IPS-18a (cell line): ENCODE measurements at regions not wholly inside any gene's neighbourhood (a gene's known extent, or its start where the extent isn't known, plus 50 kb on each side); places are given as distances from the start of the nearest gene placed in this dataset.

Source experiments
- H3K27ac ChIP-seq: one replicate; pipeline ENCODE4 v1.5.1; 2013; ENCODE audit warnings: low read length
- H3K27me3 ChIP-seq: one replicate; pipeline ENCODE4 v1.6.1; 2013; ENCODE audit warnings: mild to moderate bottlenecking, low read length; ENCODE audit not compliant: control insufficient read depth, insufficient read depth
- H3K36me3 ChIP-seq: one replicate; pipeline ENCODE4 v1.6.1; 2013; ENCODE audit warnings: low read depth, low read length; ENCODE audit not compliant: control insufficient read depth
- H3K4me1 ChIP-seq: one replicate; pipeline ENCODE4 v1.6.1; 2013; ENCODE audit warnings: low read depth, low read length; ENCODE audit not compliant: control insufficient read depth
- H3K4me3 ChIP-seq: one replicate; pipeline ENCODE4 v1.5.1; 2013; ENCODE audit warnings: low read length
- H3K9ac ChIP-seq: one replicate; pipeline ENCODE4 v1.6.1; 2013; ENCODE audit warnings: mild to moderate bottlenecking, low read length, moderate library complexity
- H3K9me3 ChIP-seq: one replicate; pipeline ENCODE4 v1.6.1; 2013; ENCODE audit warnings: low read depth, low read length; ENCODE audit not compliant: control insufficient read depth

DNA sequence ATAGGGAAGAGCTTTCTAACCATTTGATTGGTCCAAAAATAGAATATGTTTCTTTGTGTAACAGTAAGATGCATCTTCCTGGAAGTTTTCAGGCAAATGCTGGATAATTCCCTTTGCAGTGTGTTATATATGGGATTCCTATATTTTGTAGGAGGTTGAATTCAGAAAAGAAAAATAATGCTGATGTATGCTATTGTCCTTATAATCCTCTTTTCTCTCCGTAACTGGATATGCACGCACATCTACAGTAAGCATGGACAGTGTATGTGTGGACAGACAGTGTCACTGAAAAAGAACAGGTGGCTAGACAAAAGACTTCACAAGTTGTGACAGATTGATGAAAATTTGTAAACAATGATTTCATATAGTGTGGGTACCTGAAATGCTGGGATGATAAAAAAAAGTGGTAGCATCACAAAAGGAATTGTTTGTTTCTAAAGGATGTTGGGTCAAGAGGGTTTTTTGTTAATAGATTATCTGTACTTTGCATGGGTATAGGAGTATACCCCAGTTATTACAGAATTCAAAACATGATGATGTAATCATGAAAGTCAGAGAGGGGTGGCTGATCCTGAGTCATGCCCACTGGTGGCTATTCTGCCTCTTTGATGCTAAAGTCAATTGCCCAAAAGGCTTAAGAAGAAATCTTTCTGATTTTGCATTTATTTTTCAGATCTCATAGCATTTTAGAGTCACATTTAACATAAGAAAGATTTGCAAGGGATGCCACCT is 160.7 kb upstream of the TMTC1 start:
- Histone ChIP-seq H3K4me1 (no peaks in the 10 kb centered on the region), H3K9me3 (no peaks in the 10 kb centered on the region), H3K27me3 (no peaks in the 10 kb centered on the region), H3K27ac (no peak overlapping the region), H3K36me3 (no peaks in the 10 kb centered on the region), H3K4me3 (no peak overlapping the region), H3K9ac (no peak overlapping the region)

GRCh38 chr12:29943683-29944082 is 159.9 kb upstream of the TMTC1 start:
- no peaks in the 10 kb centered on the region for H3K4me1 ChIP-seq
- H3K36me3 ChIP-seq: no peaks in the 10 kb centered on the region
- no peaks in the 10 kb centered on the region for H3K9me3 ChIP-seq
- H3K27ac ChIP-seq: no peak overlapping the region
- no peak overlapping the region for H3K4me3 ChIP-seq
- H3K27me3 ChIP-seq: no peaks in the 10 kb centered on the region
- no peak overlapping the region for H3K9ac ChIP-seq

- Histone ChIP-seq H3K4me3 (no peak overlapping the region), H3K27ac (no peak overlapping the region), H3K27me3 (no peaks in the 10 kb centered on the region), H3K9me3 (no peaks in the 10 kb centered on the region), H3K4me1 (no peaks in the 10 kb centered on the region), H3K9ac (no peak overlapping the region), H3K36me3 (no peaks in the 10 kb centered on the region)
These were observed 157.1 kb upstream of the TMTC1 start for GRCh38 chr12:29940811-29941210.

DNA sequence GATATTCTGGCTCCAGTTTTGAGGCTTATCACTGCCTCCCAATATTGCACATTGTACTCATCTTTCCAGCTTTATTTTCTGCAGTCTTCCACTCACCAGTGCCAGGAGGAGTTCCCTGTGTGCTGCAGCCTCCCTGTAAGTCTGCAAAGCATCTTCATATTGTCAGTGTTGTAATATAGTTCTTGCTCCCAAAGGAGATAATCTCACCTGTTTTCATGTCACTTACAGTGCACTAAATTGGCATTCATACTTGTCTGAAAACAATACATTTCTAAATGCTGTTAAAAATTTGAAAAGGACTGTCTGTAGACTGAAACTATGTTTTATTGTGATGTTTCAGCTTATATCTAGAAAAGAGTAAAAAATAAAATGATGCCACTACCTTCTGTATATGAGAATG is 146.8 kb upstream of the TMTC1 start:
- no peaks in the 10 kb centered on the region for H3K27me3 ChIP-seq
- H3K9me3 ChIP-seq: no peaks in the 10 kb centered on the region
- H3K4me1 ChIP-seq: no peaks in the 10 kb centered on the region
- H3K9ac ChIP-seq: no peak overlapping the region
- no peak overlapping the region for H3K27ac ChIP-seq
- no peak overlapping the region for H3K4me3 ChIP-seq
- H3K36me3 ChIP-seq: no peaks in the 10 kb centered on the region

- Histone ChIP-seq H3K27me3 (no peaks in the 10 kb centered on the region), H3K4me3 (no peak overlapping the region), H3K9me3 (no peaks in the 10 kb centered on the region), H3K4me1 (no peaks in the 10 kb centered on the region), H3K9ac (no peak overlapping the region), H3K36me3 (no peaks in the 10 kb centered on the region), H3K27ac (no peak overlapping the region)
These were observed 145.6 kb upstream of the TMTC1 start for GRCh38 chr12:29929295-29929694.

GRCh38 chr12:29921307-29921706 is 137.6 kb upstream of the TMTC1 start:
- Histone ChIP-seq H3K4me1 (no peaks in the 10 kb centered on the region), H3K27me3 (no peaks in the 10 kb centered on the region), H3K9me3 (no peaks in the 10 kb centered on the region), H3K4me3 (no peak overlapping the region), H3K27ac (no peak overlapping the region), H3K9ac (no peak overlapping the region), H3K36me3 (no peaks in the 10 kb centered on the region)

- no peak overlapping the region for H3K4me3 ChIP-seq
- no peak overlapping the region for H3K9ac ChIP-seq
- H3K36me3 ChIP-seq: no peaks in the 10 kb centered on the region
- H3K9me3 ChIP-seq: peaks cover 8% of the 10 kb centered on the region
- no peaks in the 10 kb centered on the region for H3K4me1 ChIP-seq
- no peaks in the 10 kb centered on the region for H3K27me3 ChIP-seq
- no peak overlapping the region for H3K27ac ChIP-seq
These were observed 124.4 kb upstream of the TMTC1 start for GRCh38 chr12:29908157-29908556.

DNA sequence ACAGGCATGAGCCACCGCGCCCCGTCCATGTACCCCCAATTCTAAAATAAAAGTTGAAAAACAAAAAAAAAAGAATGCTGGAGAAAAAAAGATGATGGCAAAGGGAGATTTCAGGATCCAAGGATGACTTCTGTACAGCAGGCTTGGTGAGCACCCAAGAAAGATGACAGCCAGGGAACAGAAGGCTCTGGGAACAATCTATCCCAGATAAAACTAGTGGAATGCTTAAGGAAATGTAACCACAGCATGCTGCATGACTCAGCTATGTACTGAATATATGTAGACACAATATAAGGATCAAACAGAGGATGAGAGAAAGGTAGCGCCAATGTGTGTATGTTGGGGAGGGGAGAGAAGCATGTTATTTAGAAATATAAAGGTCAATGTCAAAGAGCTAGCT is 123.7 kb upstream of the TMTC1 start:
- no peak overlapping the region for H3K27ac ChIP-seq
- no peaks in the 10 kb centered on the region for H3K27me3 ChIP-seq
- H3K9ac ChIP-seq: no peak overlapping the region
- no peaks in the 10 kb centered on the region for H3K36me3 ChIP-seq
- H3K9me3 ChIP-seq: peaks cover 8% of the 10 kb centered on the region
- no peaks in the 10 kb centered on the region for H3K4me1 ChIP-seq
- no peak overlapping the region for H3K4me3 ChIP-seq

GRCh38 chr12:29902043-29902442 is 118.3 kb upstream of the TMTC1 start:
- Histone ChIP-seq H3K4me1 (no peaks in the 10 kb centered on the region), H3K27ac (no peak overlapping the region), H3K27me3 (no peaks in the 10 kb centered on the region), H3K9me3 (no peaks in the 10 kb centered on the region), H3K4me3 (no peak overlapping the region), H3K36me3 (no peaks in the 10 kb centered on the region), H3K9ac (no peak overlapping the region)

DNA sequence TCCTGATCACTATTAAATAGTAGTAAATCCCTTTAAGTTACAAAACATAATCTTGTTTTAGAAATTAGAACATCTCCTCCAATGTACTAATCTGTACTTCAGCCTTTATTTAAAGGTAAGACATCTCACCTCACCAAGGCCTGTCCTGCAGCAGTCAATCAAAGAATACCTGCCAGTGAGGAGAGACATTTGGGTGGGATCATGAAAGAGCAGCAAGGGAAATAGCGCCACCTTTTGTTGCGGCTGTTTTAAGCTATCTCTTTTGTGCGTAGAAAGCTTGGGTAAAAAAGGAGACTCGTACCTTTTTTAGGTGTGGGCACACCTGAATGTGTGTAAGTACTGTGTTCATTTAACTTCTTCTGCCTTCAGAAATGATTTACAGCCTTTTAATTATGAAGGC is 117.8 kb upstream of the TMTC1 start:
- Histone ChIP-seq H3K27me3 (no peaks in the 10 kb centered on the region), H3K27ac (no peak overlapping the region), H3K4me3 (no peak overlapping the region), H3K9me3 (no peaks in the 10 kb centered on the region), H3K36me3 (no peaks in the 10 kb centered on the region), H3K9ac (no peak overlapping the region), H3K4me1 (peaks cover 2% of the 10 kb centered on the region)

- no peak overlapping the region for H3K4me3 ChIP-seq
- H3K36me3 ChIP-seq: no peaks in the 10 kb centered on the region
These were observed 115.6 kb upstream of the TMTC1 start for GRCh38 chr12:29899212-29899931.

DNA sequence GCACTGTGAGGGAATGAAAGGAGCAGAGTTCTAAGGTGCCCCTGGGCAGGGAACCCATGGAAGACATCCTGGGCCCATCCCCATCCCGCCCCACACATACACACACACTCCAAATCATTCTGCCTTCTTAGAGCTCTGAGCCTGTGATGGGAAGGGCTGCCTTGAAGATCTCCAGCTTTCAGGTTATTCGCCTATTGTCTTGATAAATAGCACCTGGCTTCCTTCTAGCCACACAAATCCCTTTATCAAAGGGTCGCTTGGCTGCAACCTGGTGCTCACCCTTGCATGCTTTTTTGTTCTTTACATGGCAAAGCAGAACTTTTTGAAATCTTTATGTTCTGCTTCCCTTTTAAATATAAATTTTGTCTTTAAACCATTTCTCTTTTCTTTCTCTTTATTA is 112.2 kb upstream of the TMTC1 start:
- Histone ChIP-seq H3K27ac (no peak overlapping the region), H3K4me1 (peaks cover 7% of the 10 kb centered on the region), H3K4me3 (no peak overlapping the region), H3K27me3 (no peaks in the 10 kb centered on the region), H3K9me3 (no peaks in the 10 kb centered on the region), H3K36me3 (no peaks in the 10 kb centered on the region), H3K9ac (no peak overlapping the region)

More at GRCh38 chr12:29899212-29899931, 115.6 kb upstream of the TMTC1 start:
- peaks cover 7% of the 10 kb centered on the region for H3K4me1 ChIP-seq
- no peaks in the 10 kb centered on the region for H3K27me3 ChIP-seq
- no peak overlapping the region for H3K27ac ChIP-seq
- no peaks in the 10 kb centered on the region for H3K9me3 ChIP-seq
- no peak overlapping the region for H3K9ac ChIP-seq
